BJ (cell line): ENCODE measurements at regions not wholly inside any gene's neighbourhood (a gene's known extent, or its start where the extent isn't known, plus 50 kb on each side); places are given as distances from the start of the nearest gene placed in this dataset.

Source experiments
- CTCF ChIA-PET: fragments of 350-600 bp; formaldehyde crosslinking; extraction: SDS; loops from one replicate; lab custom pipeline; 2021; ENCODE audit warnings: antibody characterized with exemption, inconsistent platforms; lab: Yijun Ruan, JAX
- POLR2A ChIA-PET: fragments of 300-600 bp; sonication (Branson Sonifier 250); formaldehyde crosslinking; extraction: SDS; loops from one replicate; lab custom pipeline; 2021; ENCODE audit warnings: antibody characterized with exemption; lab: Charles Lee
- DNase-seq: peaks from one replicate; pipeline ENCODE4 v3.0.0-alpha.2; 2011; ENCODE audit warnings: low read depth
- H3K27me3 ChIP-seq: 2 replicates; pipeline ENCODE4 v1.6.0; 2011; ENCODE audit warnings: low read length; ENCODE audit not compliant: control insufficient read depth, insufficient read depth
- H3K36me3 ChIP-seq: 2 replicates; pipeline ENCODE4 v1.5.1; 2011; ENCODE audit warnings: low read length; ENCODE audit not compliant: control insufficient read depth, insufficient read depth
- H3K4me3 ChIP-seq: 2 replicates; pipeline ENCODE4 v1.5.1; 2011; ENCODE audit warnings: low read depth, mild to moderate bottlenecking, control low read depth, low read length
- CTCF ChIP-seq: IDR thresholded peaks from 2 replicates; pipeline ENCODE4 v1.5.1; 2011; ENCODE audit warnings: low read depth, mild to moderate bottlenecking, control low read depth, inconsistent platforms, low read length, moderate library complexity; ENCODE audit not compliant: insufficient read depth

- CTCF ChIA-PET: interaction anchor here (2.1 kb wide), 1 partner anchor 11 kb away, joined by 5 read pairs; no protein-coding TSS in a partner anchor
- no peaks in the 10 kb centered on the region for H3K27me3 ChIP-seq
- DNase-seq: no peak
These were observed 51.7 kb upstream of the LRRC8B start for GRCh38 chr1:89472886-89473417.

More at GRCh38 chr1:89472886-89473417, 51.7 kb upstream of the LRRC8B start:
- H3K4me3 ChIP-seq: no peak overlapping the region
- no peaks in the 10 kb centered on the region for H3K36me3 ChIP-seq
- TF ChIP-seq CTCF: no peak
- POLR2A ChIA-PET: no interaction called here
